ENCODE measurements at regions not wholly inside any gene's neighbourhood (a gene's known extent, or its start where the extent isn't known, plus 50 kb on each side); places are given as distances from the start of the nearest gene placed in this dataset.

- Mint-ChIP-seq H3K27ac (no peak overlapping the region), H3K27me3 (no peaks in the 10 kb centered on the region), H3K4me3 (no peak overlapping the region), H3K4me1 (peaks cover 4% of the 10 kb centered on the region), H3K36me3 (ENCODE audit: low read depth) (no peaks in the 10 kb centered on the region), H3K9me3 (peaks cover 6% of the 10 kb centered on the region)
- ChIA-PET POLR2A (no interaction called here), CTCF (no interaction called here)
- no peak for DNase-seq
Measured at GRCh38 chr14:97866664-97867063, 1069.5 kb downstream of the VRK1 start.

GRCh38 chr14:97873291-97873690 is 1076.1 kb downstream of the VRK1 start:
- Mint-ChIP-seq H3K36me3 (ENCODE audit: low read depth) (no peaks in the 10 kb centered on the region), H3K4me3 (no peak overlapping the region), H3K9me3 (peaks cover under 1% of the 10 kb centered on the region), H3K27me3 (no peaks in the 10 kb centered on the region), H3K4me1 (peaks cover 11% of the 10 kb centered on the region), H3K27ac (no peak overlapping the region)
- DNase-seq: no peak
- ChIA-PET CTCF (no interaction called here), POLR2A (no interaction called here)

DNA sequence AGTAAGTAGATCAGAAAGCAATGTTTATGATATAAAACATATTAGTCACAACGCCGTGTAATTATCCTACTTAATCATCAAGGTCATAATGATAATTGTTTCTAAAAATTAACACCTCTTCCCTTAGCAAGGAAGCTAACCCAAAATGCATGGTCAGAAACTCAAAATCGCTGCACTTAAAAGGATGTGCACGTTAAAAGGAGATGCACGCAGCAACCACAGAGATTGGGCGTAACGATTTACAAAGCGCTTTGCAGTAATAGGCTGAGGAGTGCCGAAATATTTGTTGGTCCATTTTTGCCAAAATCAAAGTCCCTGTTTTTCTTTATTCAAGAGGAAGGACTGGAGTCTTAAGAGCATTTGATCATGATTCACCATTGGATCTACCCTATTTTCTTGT is 1077.2 kb downstream of the VRK1 start:
- H3K4me3 Mint-ChIP-seq: no peak overlapping the region
- ChIA-PET CTCF (no interaction called here), POLR2A (no interaction called here)
- peaks cover 21% of the 10 kb centered on the region for H3K4me1 Mint-ChIP-seq
- no peak for DNase-seq
- H3K27me3 Mint-ChIP-seq: no peaks in the 10 kb centered on the region
- no peaks in the 10 kb centered on the region for H3K9me3 Mint-ChIP-seq
- no peak overlapping the region for H3K27ac Mint-ChIP-seq
- no peaks in the 10 kb centered on the region for H3K36me3 Mint-ChIP-seq (ENCODE audit: low read depth)

DNA sequence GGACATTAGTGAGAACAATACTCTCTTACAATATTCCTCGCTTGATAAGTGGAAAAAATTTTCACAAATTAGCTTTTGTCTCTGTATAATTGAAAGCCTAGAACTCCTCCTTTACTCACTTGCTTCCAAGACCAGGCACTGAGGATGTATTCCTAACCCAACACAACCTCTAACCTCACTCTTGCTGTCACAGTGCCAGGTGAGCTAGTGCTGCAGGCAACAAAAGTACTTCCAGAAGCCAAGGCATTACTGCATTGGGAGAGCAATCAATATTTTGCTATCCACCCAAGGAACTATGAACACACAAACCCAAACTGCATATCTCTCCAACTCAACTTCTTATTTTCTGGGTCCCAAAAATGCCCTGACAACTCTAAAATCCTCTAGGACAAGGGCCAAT is 1081.0 kb downstream of the VRK1 start:
- Mint-ChIP-seq H3K4me1 (peaks cover 24% of the 10 kb centered on the region), H3K9me3 (no peaks in the 10 kb centered on the region), H3K36me3 (ENCODE audit: low read depth) (no peaks in the 10 kb centered on the region), H3K27ac (no peak overlapping the region), H3K4me3 (no peak overlapping the region), H3K27me3 (no peaks in the 10 kb centered on the region)
- ChIA-PET POLR2A (interaction anchor here (1.2 kb wide), 1 partner anchor 10 kb away, joined by 3 read pairs; no protein-coding TSS in a partner anchor), CTCF (no interaction called here)
- no peak for DNase-seq

DNA sequence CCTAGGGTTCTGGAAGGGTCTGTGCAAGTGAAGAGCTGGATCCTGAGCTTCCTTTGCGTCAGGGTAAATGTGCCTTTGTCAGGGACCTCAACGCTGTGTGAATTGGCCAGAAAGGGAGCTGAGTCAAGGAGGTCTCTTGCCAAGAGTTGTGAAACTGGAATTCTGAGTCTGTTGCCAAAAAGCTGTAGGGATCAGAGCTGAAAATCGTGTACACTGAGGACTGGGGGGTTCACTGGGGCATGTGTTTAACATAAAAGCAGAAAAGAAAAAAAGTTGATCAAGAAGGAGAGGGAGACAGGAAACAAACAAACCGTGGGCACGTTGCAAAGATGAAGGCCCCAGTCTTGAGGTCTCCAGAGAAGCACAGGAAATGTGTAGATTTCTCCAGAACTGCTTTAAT is 1081.5 kb downstream of the VRK1 start:
- ChIA-PET CTCF (interaction anchor here (0.9 kb wide), 1 partner anchor 100 kb away, joined by 3 read pairs; no protein-coding TSS in a partner anchor), POLR2A (interaction anchor here (1.2 kb wide), 1 partner anchor 10 kb away, joined by 3 read pairs; no protein-coding TSS in a partner anchor)
- no peaks in the 10 kb centered on the region for H3K9me3 Mint-ChIP-seq
- H3K36me3 Mint-ChIP-seq (ENCODE audit: low read depth): no peaks in the 10 kb centered on the region
- no peaks in the 10 kb centered on the region for H3K27me3 Mint-ChIP-seq
- H3K27ac Mint-ChIP-seq: peak overlapping the region; percentile 2
- H3K4me1 Mint-ChIP-seq: peaks cover 24% of the 10 kb centered on the region
- H3K4me3 Mint-ChIP-seq: no peak overlapping the region
- no peak for DNase-seq

- CTCF ChIA-PET: no interaction called here
- H3K27me3 Mint-ChIP-seq: no peaks in the 10 kb centered on the region
- POLR2A ChIA-PET: interaction anchor here (1.2 kb wide), 1 partner anchor 9 kb away, joined by 3 read pairs; no protein-coding TSS in a partner anchor
- peaks cover 2% of the 10 kb centered on the region for H3K9me3 Mint-ChIP-seq
- H3K4me3 Mint-ChIP-seq: no peak overlapping the region
- no peak for DNase-seq
- H3K27ac Mint-ChIP-seq: no peak overlapping the region
- H3K4me1 Mint-ChIP-seq: no peaks in the 10 kb centered on the region
- no peaks in the 10 kb centered on the region for H3K36me3 Mint-ChIP-seq (ENCODE audit: low read depth)
Measured at GRCh38 chr14:97887690-97888089, 1090.5 kb downstream of the VRK1 start.

GRCh38 chr14:97888331-97888730 is 1091.1 kb downstream of the VRK1 start:
- Mint-ChIP-seq H3K9me3 (peaks cover 2% of the 10 kb centered on the region), H3K4me1 (no peaks in the 10 kb centered on the region), H3K27me3 (no peaks in the 10 kb centered on the region), H3K27ac (no peak overlapping the region), H3K4me3 (no peak overlapping the region), H3K36me3 (ENCODE audit: low read depth) (no peaks in the 10 kb centered on the region)
- no peak for DNase-seq
- POLR2A ChIA-PET: interaction anchor here (1.2 kb wide), 1 partner anchor 10 kb away, joined by 3 read pairs; no protein-coding TSS in a partner anchor
- CTCF ChIA-PET: no interaction called here

GRCh38 chr14:97891515-97891914 is 1094.3 kb downstream of the VRK1 start:
- no peaks in the 10 kb centered on the region for H3K4me1 Mint-ChIP-seq
- H3K36me3 Mint-ChIP-seq (ENCODE audit: low read depth): no peaks in the 10 kb centered on the region
- H3K27ac Mint-ChIP-seq: no peak overlapping the region
- peaks cover 2% of the 10 kb centered on the region for H3K9me3 Mint-ChIP-seq
- H3K27me3 Mint-ChIP-seq: no peaks in the 10 kb centered on the region
- H3K4me3 Mint-ChIP-seq: no peak overlapping the region
- POLR2A ChIA-PET: no interaction called here
- CTCF ChIA-PET: no interaction called here
- DNase-seq: no peak

DNA sequence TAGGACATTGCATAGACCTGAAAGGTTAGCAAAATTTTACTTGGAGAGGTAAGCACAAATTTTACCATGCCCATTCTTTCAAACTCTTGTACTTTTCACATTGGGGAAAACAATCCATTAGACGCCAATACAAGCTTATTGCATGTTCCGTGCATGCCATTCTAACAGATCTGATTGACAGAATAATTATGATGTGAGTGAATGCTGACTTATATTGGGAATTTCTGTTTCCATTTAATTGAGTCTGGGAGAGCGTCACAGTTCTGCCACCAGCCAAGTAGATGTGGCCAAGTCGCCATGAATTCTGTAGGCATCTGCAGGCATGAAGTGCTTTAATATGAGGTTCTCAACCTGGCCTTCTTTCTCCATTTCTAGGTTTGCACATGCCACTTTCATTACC is 1097.4 kb downstream of the VRK1 start:
- Mint-ChIP-seq H3K36me3 (ENCODE audit: low read depth) (no peaks in the 10 kb centered on the region), H3K9me3 (no peaks in the 10 kb centered on the region), H3K27me3 (no peaks in the 10 kb centered on the region), H3K4me1 (no peaks in the 10 kb centered on the region), H3K27ac (no peak overlapping the region), H3K4me3 (no peak overlapping the region)
- ChIA-PET CTCF (no interaction called here), POLR2A (no interaction called here)
- no peak for DNase-seq

GRCh38 chr14:97900196-97900854 is 1103.1 kb downstream of the VRK1 start:
- Mint-ChIP-seq H3K4me3 (no peak overlapping the region), H3K27ac (no peak overlapping the region), H3K9me3 (no peaks in the 10 kb centered on the region), H3K4me1 (no peaks in the 10 kb centered on the region), H3K36me3 (ENCODE audit: low read depth) (no peaks in the 10 kb centered on the region), H3K27me3 (no peaks in the 10 kb centered on the region)
- no peak for DNase-seq
- ChIA-PET POLR2A (no interaction called here), CTCF (no interaction called here)

- ChIA-PET POLR2A (no interaction called here), CTCF (no interaction called here)
- Mint-ChIP-seq H3K27me3 (peaks cover 3% of the 10 kb centered on the region), H3K27ac (no peak overlapping the region), H3K4me3 (no peak overlapping the region), H3K9me3 (no peaks in the 10 kb centered on the region), H3K4me1 (no peaks in the 10 kb centered on the region), H3K36me3 (ENCODE audit: low read depth) (no peaks in the 10 kb centered on the region)
- no peak for DNase-seq
Measured at GRCh38 chr14:97902630-97903029, 1105.4 kb downstream of the VRK1 start.

DNA sequence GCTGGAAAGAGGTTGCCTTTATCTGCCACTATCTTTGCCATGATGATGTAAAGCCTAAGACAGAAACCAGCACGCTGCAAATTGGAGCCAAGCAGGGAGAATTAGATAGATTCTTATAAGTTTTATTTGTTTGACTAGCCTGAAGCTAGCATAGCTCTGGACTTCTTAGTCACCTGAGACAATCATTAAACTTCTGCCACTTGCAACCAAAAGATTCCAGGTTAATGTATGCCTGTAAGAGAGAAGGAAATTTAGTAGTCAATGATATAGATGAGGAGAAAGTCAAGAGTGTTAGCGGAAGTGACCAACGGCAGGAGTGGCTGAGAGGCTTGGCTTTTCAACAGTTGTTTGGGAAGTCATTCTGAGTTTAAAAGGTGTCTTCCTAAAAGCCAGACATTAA is 1106.6 kb downstream of the VRK1 start:
- no peaks in the 10 kb centered on the region for H3K36me3 Mint-ChIP-seq (ENCODE audit: low read depth)
- peaks cover 5% of the 10 kb centered on the region for H3K9me3 Mint-ChIP-seq
- H3K27ac Mint-ChIP-seq: no peak overlapping the region
- no peak overlapping the region for H3K4me3 Mint-ChIP-seq
- no peak for DNase-seq
- ChIA-PET CTCF (no interaction called here), POLR2A (no interaction called here)
- H3K27me3 Mint-ChIP-seq: peaks cover 7% of the 10 kb centered on the region
- no peaks in the 10 kb centered on the region for H3K4me1 Mint-ChIP-seq

GRCh38 chr14:97912217-97912616 is 1115.0 kb downstream of the VRK1 start:
- Mint-ChIP-seq H3K4me3 (no peak overlapping the region), H3K27ac (no peak overlapping the region), H3K27me3 (peaks cover 12% of the 10 kb centered on the region), H3K36me3 (ENCODE audit: low read depth) (no peaks in the 10 kb centered on the region), H3K9me3 (peaks cover 5% of the 10 kb centered on the region), H3K4me1 (no peaks in the 10 kb centered on the region)
- ChIA-PET CTCF (no interaction called here), POLR2A (no interaction called here)
- no peak for DNase-seq

DNA sequence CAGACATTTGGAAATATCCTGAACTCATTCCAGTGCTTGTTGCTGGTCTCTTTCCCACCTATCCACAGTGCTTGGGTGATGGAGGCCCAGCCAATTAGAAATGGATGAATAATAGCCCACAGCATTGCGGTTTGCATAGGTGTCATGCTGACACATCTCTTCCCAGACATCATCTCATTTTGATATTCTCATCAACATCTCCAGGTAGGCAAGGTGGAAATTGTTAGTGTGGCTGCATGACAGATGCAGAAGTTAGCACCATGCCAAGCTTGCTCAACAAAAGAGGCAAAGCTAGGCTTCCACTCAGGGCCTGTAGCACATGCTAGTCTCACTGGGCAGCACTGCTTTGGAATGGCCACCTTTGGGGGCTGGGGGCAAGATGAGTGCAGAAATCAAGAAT is 1118.9 kb downstream of the VRK1 start:
- ChIA-PET CTCF (no interaction called here), POLR2A (no interaction called here)
- peaks cover 4% of the 10 kb centered on the region for H3K9me3 Mint-ChIP-seq
- H3K36me3 Mint-ChIP-seq (ENCODE audit: low read depth): no peaks in the 10 kb centered on the region
- no peak overlapping the region for H3K4me3 Mint-ChIP-seq
- H3K27me3 Mint-ChIP-seq: peaks cover 5% of the 10 kb centered on the region
- no peaks in the 10 kb centered on the region for H3K4me1 Mint-ChIP-seq
- no peak for DNase-seq
- no peak overlapping the region for H3K27ac Mint-ChIP-seq
